ENCODE measurements at regions not wholly inside any gene's neighbourhood (a gene's known extent, or its start where the extent isn't known, plus 50 kb on each side); places are given as distances from the start of the nearest gene placed in this dataset.
"Not testable (repeated sequence)": the region's sequence is repeated elsewhere in the genome, so short reads cannot be mapped to it uniquely, and the experiment has no call there.

DNA sequence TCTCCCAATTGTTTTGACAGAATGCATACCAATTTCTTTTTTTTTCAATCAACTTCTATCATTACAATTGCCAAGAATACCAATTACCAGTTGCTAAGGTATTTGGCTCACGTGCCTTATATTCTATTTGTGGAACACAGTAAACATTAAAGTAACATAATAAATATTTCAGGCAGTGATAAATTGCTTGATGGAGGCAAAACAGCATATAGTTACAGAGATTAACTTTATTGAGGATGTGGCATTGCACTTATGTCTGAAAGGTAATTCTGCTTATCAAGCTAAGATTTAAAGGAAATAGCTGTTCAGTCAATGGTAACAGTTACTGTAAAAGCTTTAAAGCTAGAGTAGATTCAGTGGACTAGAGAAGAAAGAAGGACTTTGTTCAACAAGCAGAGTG is 1107.8 kb downstream of the FSCB start:
- Histone ChIP-seq H2AFZ (ENCODE audit: low read length) (no peak overlapping the region), H3K27ac (ENCODE audit: insufficient read depth, low read length) (no peak overlapping the region), H3K9me3 (ENCODE audit: control insufficient read depth, insufficient read depth, low read depth, low read length) (no peaks in the 10 kb centered on the region), H3K4me2 (ENCODE audit: extremely low read depth, insufficient read depth, low read length) (no peak overlapping the region), H3K4me1 (ENCODE audit: control insufficient read depth, extremely low read depth, insufficient read depth, low read length) (no peaks in the 10 kb centered on the region), H3K36me3 (ENCODE audit: control insufficient read depth, insufficient read depth, low read length) (no peaks in the 10 kb centered on the region), H3K9ac (ENCODE audit: insufficient read depth, low read length) (no peak overlapping the region), H3K79me2 (ENCODE audit: control insufficient read depth, insufficient read depth, low read length) (no peaks in the 10 kb centered on the region), H3K27me3 (ENCODE audit: control insufficient read depth, insufficient read depth, low read length) (no peaks in the 10 kb centered on the region), H3K4me3 (replicated peaks in 1 of 4; ENCODE audit: control extremely low read depth in 1 of 4, insufficient read depth in 1 of 4, low read depth in 3 of 4, low read length in 4 of 4) (no peak overlapping the region), H4K20me1 (ENCODE audit: control insufficient read depth, extremely low read depth, insufficient read depth, low read length) (no peaks in the 10 kb centered on the region)
- no peak for TF ChIP-seq EZH2 (IDR thresholded peaks at IDR 0.05; ENCODE audit: low read length, missing control alignments)
- TF ChIP-seq, protein P1, sequence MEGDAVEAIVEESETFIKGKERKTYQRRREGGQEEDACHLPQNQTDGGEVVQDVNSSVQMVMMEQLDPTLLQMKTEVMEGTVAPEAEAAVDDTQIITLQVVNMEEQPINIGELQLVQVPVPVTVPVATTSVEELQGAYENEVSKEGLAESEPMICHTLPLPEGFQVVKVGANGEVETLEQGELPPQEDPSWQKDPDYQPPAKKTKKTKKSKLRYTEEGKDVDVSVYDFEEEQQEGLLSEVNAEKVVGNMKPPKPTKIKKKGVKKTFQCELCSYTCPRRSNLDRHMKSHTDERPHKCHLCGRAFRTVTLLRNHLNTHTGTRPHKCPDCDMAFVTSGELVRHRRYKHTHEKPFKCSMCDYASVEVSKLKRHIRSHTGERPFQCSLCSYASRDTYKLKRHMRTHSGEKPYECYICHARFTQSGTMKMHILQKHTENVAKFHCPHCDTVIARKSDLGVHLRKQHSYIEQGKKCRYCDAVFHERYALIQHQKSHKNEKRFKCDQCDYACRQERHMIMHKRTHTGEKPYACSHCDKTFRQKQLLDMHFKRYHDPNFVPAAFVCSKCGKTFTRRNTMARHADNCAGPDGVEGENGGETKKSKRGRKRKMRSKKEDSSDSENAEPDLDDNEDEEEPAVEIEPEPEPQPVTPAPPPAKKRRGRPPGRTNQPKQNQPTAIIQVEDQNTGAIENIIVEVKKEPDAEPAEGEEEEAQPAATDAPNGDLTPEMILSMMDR (conservative IDR thresholded peaks at IDR 0.05 in 1 of 2, IDR thresholded peaks at IDR 0.05 in 1 of 2; ENCODE audit: low read depth in 1 of 2, low read length in 2 of 2), result no peak
- no peak for DNase-seq (ENCODE audit: low read depth in 2 of 2)

DNA sequence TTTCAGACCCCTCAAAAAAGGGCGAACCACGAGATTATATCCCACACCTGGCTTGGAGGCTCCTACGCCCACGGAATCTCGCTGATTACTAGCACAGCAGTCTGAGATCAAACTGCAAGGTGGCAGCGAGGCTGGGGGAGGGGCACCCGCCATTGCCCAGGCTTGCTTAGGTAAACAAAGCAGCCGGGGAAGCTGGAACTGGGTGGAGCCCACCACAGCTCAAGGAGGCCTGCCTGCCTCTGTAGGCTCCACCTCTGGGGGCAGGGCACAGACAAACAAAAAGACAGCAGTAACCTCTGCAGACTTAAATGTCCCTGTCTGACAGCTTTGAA is 1136.6 kb downstream of the FSCB start:
- H2AFZ ChIP-seq (ENCODE audit: low read length); H3K27me3 ChIP-seq (ENCODE audit: control insufficient read depth, insufficient read depth, low read length); H3K36me3 ChIP-seq (ENCODE audit: control insufficient read depth, insufficient read depth, low read length); H3K4me3 ChIP-seq (replicated peaks in 1 of 4; ENCODE audit: control extremely low read depth in 1 of 4, insufficient read depth in 1 of 4, low read depth in 3 of 4, low read length in 4 of 4); H3K4me2 ChIP-seq (ENCODE audit: extremely low read depth, insufficient read depth, low read length); H3K27ac ChIP-seq (ENCODE audit: insufficient read depth, low read length); H4K20me1 ChIP-seq (ENCODE audit: control insufficient read depth, extremely low read depth, insufficient read depth, low read length); H3K79me2 ChIP-seq (ENCODE audit: control insufficient read depth, insufficient read depth, low read length); DNase-seq (ENCODE audit: low read depth in 2 of 2); H3K9me3 ChIP-seq (ENCODE audit: control insufficient read depth, insufficient read depth, low read depth, low read length); H3K4me1 ChIP-seq (ENCODE audit: control insufficient read depth, extremely low read depth, insufficient read depth, low read length); H3K9ac ChIP-seq (ENCODE audit: insufficient read depth, low read length): not testable (repeated sequence)

DNA sequence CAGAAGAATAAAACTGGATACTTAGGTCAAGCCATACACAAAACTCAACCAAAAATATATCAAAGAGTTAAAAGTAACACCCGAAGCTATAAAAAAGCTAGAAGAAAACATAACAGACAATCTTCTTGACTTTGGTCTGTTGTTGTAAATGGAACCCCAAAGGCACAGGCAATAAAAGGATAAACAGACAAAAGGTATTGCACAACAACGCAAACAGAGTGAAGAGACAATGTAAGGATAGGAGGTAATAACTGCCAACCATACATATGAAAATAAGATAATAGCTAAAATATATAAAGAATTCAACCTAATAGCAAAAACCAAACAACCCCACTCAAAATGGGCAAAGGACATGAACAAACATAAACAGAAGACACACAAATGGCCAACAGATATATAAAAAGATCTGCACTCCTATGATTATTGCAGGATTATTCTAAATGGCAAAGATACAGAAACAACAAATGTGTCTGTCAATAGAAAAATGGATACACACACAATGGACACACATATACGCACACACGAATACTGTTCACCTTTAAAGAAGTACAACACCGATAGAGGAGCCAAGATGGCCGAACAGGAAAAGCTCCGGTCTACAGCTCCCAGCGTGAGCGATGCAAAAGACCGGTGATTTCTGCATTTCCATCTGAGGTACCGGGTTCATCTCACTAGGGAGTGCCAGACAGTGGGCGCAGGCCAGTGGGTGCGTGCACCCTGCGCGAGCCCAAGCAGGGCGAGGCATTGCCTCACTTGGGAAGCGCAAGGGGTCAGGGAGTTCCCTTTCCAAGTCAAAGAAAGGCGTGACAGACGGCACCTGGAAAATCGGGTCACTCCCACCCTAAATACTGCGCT is 1137.1 kb downstream of the FSCB start:
- DNase-seq (ENCODE audit: low read depth in 2 of 2), result no peak
- H3K9ac ChIP-seq (ENCODE audit: insufficient read depth, low read length), result no peak overlapping the region
- H3K79me2 ChIP-seq (ENCODE audit: control insufficient read depth, insufficient read depth, low read length), result no peaks in the 10 kb centered on the region
- TF ChIP-seq, protein P1 (conservative IDR thresholded peaks at IDR 0.05 in 1 of 2, IDR thresholded peaks at IDR 0.05 in 1 of 2; ENCODE audit: low read depth in 1 of 2, low read length in 2 of 2), result no peak
- TF ChIP-seq EZH2 (IDR thresholded peaks at IDR 0.05; ENCODE audit: low read length, missing control alignments), result no peak
- no peak overlapping the region for H3K4me3 ChIP-seq (replicated peaks in 1 of 4; ENCODE audit: control extremely low read depth in 1 of 4, insufficient read depth in 1 of 4, low read depth in 3 of 4, low read length in 4 of 4)
- H2AFZ ChIP-seq (ENCODE audit: low read length), result no peak overlapping the region
- no peaks in the 10 kb centered on the region for H4K20me1 ChIP-seq (ENCODE audit: control insufficient read depth, extremely low read depth, insufficient read depth, low read length)
- H3K27ac ChIP-seq (ENCODE audit: insufficient read depth, low read length), result no peak overlapping the region
- H3K4me2 ChIP-seq (ENCODE audit: extremely low read depth, insufficient read depth, low read length), result no peak overlapping the region
- no peaks in the 10 kb centered on the region for H3K4me1 ChIP-seq (ENCODE audit: control insufficient read depth, extremely low read depth, insufficient read depth, low read length)
- H3K9me3 ChIP-seq (ENCODE audit: control insufficient read depth, insufficient read depth, low read depth, low read length), result no peaks in the 10 kb centered on the region
- H3K36me3 ChIP-seq (ENCODE audit: control insufficient read depth, insufficient read depth, low read length), result no peaks in the 10 kb centered on the region
- H3K27me3 ChIP-seq (ENCODE audit: control insufficient read depth, insufficient read depth, low read length), result no peaks in the 10 kb centered on the region
